ENCODE measurements at regions not wholly inside any gene's neighbourhood (a gene's known extent, or its start where the extent isn't known, plus 50 kb on each side); places are given as distances from the start of the nearest gene placed in this dataset.

DNA sequence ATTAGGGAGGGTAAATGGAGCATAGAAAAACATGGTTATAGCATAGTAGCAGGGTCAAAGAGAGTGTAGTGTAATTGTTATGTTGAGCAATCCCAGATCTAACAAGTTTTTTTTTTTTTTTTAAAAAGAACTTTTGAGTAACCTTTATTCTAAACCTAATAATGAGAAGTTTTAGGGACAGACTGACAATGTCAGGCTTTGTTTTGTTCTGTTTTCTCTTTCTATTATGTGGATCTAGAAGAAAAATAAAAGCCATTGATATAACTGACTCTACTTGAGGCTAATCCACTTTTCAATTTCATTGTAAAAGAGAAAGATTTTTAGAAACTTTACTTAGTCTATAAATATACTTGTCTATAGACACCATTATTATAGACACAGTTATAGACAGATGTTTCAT, 200.0 kb downstream of the FAM170A start:
- no peak for TF ChIP-seq GATA3 (IDR thresholded peaks at IDR 0.05; ENCODE audit: low read depth, low read length)
- TF ChIP-seq GATA2 (IDR thresholded peaks at IDR 0.05; ENCODE audit: low read depth, low read length) = no peak

DNA sequence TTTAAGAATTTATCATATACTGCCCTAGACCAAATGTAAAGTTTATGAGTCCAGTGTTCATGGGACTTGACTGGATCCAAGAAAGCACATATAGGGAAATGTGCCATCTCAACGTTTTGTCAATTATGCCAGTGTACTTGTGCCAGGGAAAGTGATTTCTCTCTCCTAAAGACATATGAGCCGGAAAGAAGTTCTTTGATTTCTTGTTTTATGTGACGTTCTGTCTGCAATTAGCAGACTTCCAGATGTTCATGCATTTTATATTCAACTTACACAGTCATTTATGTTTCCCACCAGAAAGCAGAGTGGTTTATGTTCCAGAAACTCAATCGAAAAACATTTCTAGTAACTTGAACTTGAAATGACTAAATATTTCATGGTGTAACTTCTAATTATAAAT, 203.8 kb downstream of the FAM170A start:
- no peak for TF ChIP-seq GATA3 (IDR thresholded peaks at IDR 0.05; ENCODE audit: low read depth, low read length)
- no peak for TF ChIP-seq GATA2 (IDR thresholded peaks at IDR 0.05; ENCODE audit: low read depth, low read length)

DNA sequence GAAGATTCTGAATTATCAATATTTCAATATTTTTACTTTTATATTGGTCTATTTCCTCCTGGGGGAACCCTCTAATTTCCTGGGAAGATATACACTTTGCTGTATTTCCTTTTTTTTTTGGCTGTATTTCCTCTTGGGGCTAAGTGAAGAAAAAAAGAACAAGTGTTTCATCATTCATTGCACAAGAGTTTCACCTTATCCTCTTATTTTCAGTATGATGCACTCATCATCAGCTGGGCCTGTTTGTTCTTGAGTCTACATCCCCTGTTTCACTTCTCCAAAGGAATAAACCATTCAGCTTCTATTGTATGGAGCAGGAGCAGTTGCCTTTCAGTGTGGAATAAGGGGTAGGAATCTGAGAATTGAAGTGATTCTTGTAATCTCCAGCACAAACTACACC, 210.8 kb downstream of the FAM170A start:
- TF ChIP-seq GATA2 (IDR thresholded peaks at IDR 0.05; ENCODE audit: low read depth, low read length) = no peak
- TF ChIP-seq GATA3 (IDR thresholded peaks at IDR 0.05; ENCODE audit: low read depth, low read length) = no peak

DNA sequence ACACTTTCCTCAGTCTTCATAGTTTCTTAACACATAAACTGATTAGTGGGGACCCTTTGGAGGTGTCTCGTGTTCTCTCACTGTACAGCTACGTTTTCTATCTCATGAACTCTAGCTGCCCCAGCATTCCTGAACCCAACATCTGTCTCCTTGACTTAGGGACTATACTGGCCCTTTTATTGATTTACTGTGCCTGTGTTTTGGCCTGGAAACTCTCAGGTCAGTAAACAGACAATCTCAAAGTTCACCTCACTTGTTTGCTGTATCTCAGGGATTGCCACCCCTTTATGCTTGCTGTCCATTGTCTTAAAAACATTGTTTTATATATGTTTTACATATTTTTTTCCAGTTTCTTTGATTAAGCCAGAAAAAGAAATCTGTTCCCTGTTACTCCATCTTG, 222.8 kb downstream of the FAM170A start:
- TF ChIP-seq GATA2 (IDR thresholded peaks at IDR 0.05; ENCODE audit: low read depth, low read length) = no peak
- TF ChIP-seq GATA3 (IDR thresholded peaks at IDR 0.05; ENCODE audit: low read depth, low read length) = no peak

DNA sequence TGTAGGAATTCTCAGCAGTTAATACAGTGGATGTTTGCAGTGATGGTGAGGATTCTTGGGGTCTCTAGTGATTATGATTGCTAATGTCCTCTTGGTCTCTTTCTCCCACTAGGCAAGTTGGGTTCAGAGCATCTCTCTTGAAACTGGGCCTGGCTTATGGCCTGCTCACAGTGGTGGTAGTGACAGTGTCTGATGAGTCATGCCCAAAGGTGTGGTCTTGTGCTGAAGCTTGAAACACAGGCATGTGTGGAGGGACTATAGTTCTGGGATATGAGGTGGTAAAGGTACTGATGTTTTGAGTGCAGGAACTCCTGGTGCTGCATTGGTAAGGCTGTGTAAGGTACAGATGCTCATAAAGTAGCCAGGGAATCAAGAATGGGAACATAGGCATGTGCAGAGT, 231.1 kb downstream of the FAM170A start:
- TF ChIP-seq GATA2 (IDR thresholded peaks at IDR 0.05; ENCODE audit: low read depth, low read length) (no peak), GATA3 (IDR thresholded peaks at IDR 0.05; ENCODE audit: low read depth, low read length) (no peak)

DNA sequence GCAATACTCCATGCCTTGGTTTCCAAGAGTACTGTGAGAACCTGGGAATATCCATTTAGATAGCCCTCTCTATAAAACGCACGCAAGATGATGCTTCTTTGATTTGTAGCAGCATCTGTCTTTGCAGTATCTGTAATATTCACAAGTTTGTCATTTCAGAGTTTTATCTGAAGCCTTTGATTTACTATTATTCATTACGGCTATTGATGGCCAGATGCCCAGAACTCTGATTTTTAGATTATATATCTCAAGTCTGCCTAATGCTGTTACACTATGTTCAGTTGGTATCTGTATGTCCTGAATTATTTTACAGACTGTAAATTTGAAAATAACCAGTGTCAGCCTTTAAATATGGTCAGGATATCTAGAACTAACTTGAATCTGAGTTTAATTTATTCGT, 233.3 kb downstream of the FAM170A start:
- TF ChIP-seq GATA3 (IDR thresholded peaks at IDR 0.05; ENCODE audit: low read depth, low read length) (peak; percentile 86), GATA2 (IDR thresholded peaks at IDR 0.05; ENCODE audit: low read depth, low read length) (peak; percentile 75)

DNA sequence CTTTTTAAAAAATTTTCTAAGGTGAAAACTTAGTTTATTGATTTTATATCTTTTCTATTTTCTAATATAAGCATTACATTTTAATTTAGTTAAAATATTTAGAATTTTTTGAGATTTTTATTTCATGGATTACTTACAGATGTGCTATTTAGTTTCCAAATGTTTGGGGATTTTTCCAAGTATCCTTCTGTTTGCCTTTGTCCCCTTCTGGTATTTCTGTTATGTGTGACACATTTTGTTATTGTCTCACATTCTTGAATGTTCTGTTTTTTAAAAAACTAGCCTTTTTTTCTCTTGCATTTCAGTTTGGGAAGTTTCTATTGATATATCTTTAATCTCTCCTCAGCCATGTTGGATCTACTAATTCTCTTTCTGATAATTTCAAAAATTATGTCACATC, 234.9 kb downstream of the FAM170A start:
- TF ChIP-seq GATA3 (IDR thresholded peaks at IDR 0.05; ENCODE audit: low read depth, low read length) (no peak), GATA2 (IDR thresholded peaks at IDR 0.05; ENCODE audit: low read depth, low read length) (no peak)

DNA sequence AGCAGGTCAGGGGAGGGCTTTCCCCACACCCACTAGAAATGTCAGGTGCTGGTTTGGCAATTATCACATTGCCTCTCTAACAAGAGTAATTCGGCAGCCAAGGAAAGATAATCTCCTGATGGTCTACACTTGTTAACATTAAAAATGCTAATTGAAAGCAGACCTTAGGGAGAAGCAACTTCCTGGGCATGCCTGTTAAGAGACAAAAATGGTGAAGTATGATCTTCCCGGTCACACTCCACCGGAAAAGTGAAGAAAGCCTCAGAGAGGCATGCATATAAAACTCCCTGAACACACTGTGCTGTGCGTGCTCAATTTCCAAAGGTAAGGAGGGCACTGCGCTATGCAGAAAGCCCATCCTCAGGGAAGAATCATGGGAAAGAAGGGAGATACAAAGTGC, 244.3 kb downstream of the FAM170A start:
- TF ChIP-seq GATA2 (IDR thresholded peaks at IDR 0.05; ENCODE audit: low read depth, low read length) = 0 out of 2 replicates have a peak, but pooled peaks have one; percentile 10
- no peak for TF ChIP-seq GATA3 (IDR thresholded peaks at IDR 0.05; ENCODE audit: low read depth, low read length)

DNA sequence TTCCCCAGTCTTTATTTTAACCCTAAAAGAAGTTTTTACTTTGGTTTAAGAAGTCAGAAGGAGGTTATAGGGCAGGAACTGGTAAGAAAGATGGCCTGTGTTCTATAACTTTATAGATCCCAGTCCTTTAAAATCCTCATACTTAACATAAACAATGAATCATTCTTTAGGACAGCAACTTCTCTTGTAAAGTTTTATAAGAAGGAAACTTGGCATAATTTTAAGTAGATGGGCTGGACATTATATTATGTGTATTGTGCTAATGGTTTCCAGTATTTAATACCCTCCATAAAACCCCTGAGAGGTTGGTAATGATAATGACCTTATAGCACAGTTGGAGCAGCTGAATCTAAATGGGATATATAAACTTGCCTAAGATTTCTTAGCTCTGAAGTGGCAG, 247.2 kb downstream of the FAM170A start:
- no peak for TF ChIP-seq GATA2 (IDR thresholded peaks at IDR 0.05; ENCODE audit: low read depth, low read length)

DNA sequence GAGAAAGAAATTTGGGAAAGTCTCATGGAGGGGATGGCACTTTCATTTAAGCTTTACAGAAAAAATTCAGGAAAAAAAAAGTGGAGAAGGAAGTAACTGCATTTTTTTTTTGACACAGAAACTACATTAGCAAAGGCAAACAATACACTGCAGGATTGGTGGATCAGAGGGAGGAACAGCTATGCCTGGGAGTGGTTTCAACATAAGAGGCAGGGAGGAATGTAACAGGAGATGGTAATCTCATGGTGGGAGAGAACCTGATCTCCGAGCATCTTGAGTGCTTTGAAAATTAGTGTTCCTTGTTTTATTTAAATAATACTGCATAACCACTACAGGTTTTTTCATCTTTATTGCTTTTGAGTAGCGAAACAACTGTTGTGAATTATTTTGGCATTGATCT, 249.4 kb downstream of the FAM170A start:
- TF ChIP-seq GATA3 (IDR thresholded peaks at IDR 0.05; ENCODE audit: low read depth, low read length) (no peak), GATA2 (IDR thresholded peaks at IDR 0.05; ENCODE audit: low read depth, low read length) (no peak)

DNA sequence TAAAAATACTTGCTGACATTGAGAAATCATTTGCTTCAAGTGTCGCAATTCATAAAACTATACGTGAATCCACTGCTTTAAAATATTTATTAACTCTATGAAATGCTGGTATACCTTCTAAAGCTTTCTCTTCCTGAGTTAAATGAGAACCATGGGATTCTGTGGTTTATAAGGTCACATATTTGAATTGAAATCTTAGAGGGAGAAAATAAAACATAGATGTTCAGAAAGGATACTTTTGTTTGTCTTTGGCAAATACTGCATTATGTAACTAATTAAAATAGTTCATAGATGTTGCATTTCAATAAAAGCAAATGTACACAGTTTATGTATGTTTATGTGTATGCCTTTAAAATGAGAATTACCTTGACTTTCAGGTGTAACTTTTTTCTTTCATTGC, 250.1 kb downstream of the FAM170A start:
- TF ChIP-seq GATA3 (IDR thresholded peaks at IDR 0.05; ENCODE audit: low read depth, low read length) (no peak), GATA2 (IDR thresholded peaks at IDR 0.05; ENCODE audit: low read depth, low read length) (no peak)

DNA sequence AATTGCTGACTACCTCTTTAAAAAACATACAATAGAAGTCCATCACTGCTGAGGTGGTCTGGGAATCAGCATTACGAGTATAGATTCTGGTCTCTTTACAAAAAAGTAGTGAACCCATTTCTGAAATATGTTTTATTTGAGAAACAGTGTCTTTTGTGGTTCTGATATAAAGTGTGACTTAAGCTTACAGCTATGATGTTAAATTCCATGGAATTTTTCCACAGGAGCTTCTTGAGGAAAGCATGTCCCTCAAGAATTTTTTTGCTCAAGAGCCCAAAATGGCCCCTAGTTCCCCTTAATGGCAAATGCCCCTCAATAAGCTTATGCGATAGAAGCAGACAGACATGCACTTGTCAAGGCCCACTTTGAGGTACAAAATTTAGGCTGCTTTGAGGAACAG, 265.7 kb downstream of the FAM170A start:
- TF ChIP-seq GATA3 (IDR thresholded peaks at IDR 0.05; ENCODE audit: low read depth, low read length) (no peak), GATA2 (IDR thresholded peaks at IDR 0.05; ENCODE audit: low read depth, low read length) (no peak)

DNA sequence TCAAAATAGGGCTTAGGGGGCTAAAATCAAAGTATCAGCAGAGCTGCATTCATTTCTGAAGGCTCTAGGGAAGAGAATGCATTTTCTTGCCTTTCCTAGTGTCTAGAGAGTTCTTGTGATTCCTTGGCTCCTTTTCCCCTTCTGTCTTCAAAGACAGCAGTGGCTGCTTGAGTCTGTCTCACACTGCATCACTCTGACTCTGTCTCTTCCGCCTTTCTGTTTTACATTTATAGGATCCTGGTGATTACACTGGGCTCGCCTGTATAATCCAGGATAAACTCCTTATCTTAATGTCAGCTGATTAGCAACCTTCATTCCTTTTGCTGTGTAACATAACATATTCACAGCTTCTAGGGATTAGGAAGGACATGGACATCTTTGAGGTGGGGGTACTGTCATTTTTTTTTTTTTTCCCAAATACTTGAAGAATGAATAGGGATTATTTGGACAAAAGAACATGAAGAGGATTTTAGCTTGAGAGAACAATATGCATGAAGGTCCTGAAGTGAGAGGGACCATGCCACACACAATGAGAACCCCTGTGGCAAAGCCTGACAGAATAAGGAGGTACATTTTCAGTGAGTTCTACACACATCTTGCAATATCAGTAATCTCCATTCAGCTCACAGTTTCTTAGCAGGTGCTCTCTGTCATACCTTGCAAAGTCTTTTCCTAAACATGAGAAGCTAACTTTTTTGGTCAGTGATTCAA, 267.6 kb downstream of the FAM170A start:
- TF ChIP-seq GATA3 (IDR thresholded peaks at IDR 0.05; ENCODE audit: low read depth, low read length) = no peak
- TF ChIP-seq GATA2 (IDR thresholded peaks at IDR 0.05; ENCODE audit: low read depth, low read length) = no peak

DNA sequence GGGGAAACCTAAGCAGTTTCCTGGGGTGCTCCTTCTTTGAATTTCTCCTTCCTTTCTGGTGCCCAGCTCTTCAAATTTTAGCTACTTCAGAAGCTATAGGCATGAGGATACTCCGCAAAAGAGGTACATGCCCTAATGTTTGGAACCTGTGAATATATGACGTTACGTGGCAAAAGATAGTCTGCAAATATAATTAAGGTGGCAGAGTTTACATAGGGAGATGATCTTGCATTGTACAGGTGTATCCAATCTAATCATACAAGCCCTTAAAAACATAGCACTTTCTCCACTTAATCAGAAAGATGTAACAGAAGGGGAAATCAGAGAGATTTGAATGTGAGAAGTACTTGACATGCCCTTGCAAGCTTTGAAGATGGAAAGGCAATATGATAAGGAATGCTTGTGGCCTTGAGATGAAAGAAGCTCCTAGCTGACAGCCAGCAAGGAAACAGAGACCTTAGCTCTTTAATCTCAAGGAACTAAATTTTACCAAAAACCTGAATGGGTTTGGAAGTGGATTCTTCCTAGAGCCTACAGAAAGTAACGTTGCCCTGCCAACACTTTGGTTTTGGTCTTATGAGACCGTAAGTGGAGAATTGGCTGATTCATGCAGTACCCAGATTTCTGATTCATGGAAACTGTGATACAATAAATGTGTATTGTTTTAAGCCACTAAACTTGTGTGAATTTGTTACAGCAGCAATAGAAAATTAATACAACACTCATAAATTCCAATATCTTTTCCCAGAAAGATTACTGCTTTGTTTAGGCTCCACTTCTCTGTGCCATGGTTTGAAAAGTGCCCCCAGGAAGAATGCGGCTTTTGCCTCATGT, 268.4 kb downstream of the FAM170A start:
- no peak for TF ChIP-seq GATA2 (IDR thresholded peaks at IDR 0.05; ENCODE audit: low read depth, low read length)
- TF ChIP-seq GATA3 (IDR thresholded peaks at IDR 0.05; ENCODE audit: low read depth, low read length) = no peak

DNA sequence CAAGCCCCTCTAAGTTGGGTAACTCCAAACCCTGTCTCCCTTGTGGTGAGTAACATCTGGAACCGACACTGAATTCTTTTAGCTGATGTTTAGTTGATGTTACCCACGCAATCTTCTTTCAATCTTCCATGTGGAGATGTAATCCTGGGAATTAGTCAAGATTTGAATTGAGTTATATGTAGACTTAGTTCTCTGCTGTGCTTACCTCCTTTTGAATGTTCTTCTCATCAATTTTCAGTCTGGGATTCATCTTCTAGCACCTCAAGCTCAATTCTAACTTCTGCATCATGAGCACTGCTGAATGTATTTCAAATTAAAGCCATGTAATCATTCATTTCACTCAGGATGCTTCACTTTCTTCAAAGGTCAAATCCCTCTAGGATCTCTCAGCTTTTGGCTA, 270.6 kb downstream of the FAM170A start:
- TF ChIP-seq GATA2 (IDR thresholded peaks at IDR 0.05; ENCODE audit: low read depth, low read length) (no peak), GATA3 (IDR thresholded peaks at IDR 0.05; ENCODE audit: low read depth, low read length) (no peak)
